Right cardiac atrium (tissue), 5 donors: ENCODE measurements at regions not wholly inside any gene's neighbourhood (a gene's known extent, or its start where the extent isn't known, plus 50 kb on each side); places are given as distances from the start of the nearest gene placed in this dataset.

Experiments
- ATAC-seq, 2 donors: fragments of 200-7000 bp; cut with Tn5 transposase; one replicate each; pipeline versions ENCODE4 v1.8.0 to v1.9.1; 2020; ENCODE audit warnings: moderate library complexity in 2 of 2, mild to moderate bottlenecking in 1 of 2
- DNase-seq, 3 donors: peaks; one replicate each; pipeline ENCODE4 v3.0.0-alpha.2; 2020
- H3K27ac ChIP-seq: one replicate; pipeline ENCODE4 v1.5.1; 2013; ENCODE audit warnings: mild to moderate bottlenecking, low read length, control low read depth, moderate library complexity
- H3K27me3 ChIP-seq: one replicate; pipeline ENCODE4 v1.6.1; 2013; ENCODE audit not compliant: control insufficient read depth, insufficient read depth
- H3K4me1 ChIP-seq: one replicate; pipeline ENCODE4 v1.6.1; 2013; ENCODE audit warnings: low read length; ENCODE audit not compliant: control insufficient read depth, insufficient read depth
- H3K4me3 ChIP-seq: one replicate; pipeline ENCODE4 v1.5.1; 2013; ENCODE audit warnings: low read length, control low read depth
- H3K9me3 ChIP-seq: one replicate; pipeline ENCODE4 v1.6.1; 2013; ENCODE audit warnings: low read length; ENCODE audit not compliant: control insufficient read depth
- WGBS: extraction: QIAGEN DNeasy Blood & Tissue Kit; methylation state at CpG from one replicate; pipeline ENCODE4 v1.1.7; 2013; 5-methylcytosine and 5-hydroxymethylcytosine counted together
- intact Hi-C, 4 donors: fragments of 100-400 bp; cut with DNase I; formaldehyde crosslinking; loops; one replicate each; pipeline versions ENCODE4 v1.11.0 to v1.14.0; 2022 to 2023
- donor health status: healthy with polysubstance abuse.
- donor health status: DM: no; HTN: yes; CAD: no.
- donor health status: DM: no; HTN: no; CAD: no.
- donor health status: DM: no; HTN: yes; CAD: no; lungs with severe emphysema.
- donor health status: DM: yes; HTN: yes; CAD: no.

DNA sequence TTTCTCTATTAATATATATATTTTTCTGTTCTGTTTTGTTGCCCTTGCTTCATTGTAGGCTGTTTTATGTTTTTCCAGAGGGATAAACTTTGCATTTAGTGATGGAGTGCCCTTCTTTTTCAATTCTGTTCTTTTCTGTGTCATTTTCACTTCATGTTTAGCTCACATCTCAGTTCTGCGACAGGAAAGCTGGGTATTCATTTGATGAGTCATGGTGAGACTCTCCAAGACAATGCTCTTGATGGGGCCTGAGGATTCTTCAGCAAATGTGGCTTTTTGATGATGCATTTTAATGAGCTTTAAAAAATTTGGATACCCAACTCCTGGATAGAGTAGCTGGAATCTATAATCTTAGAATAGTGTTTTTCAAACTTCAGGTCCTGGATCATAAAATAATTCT lies 56.5 kb upstream of the SPATA31D4 start:
- H3K4me1 ChIP-seq, result no peaks in the 10 kb centered on the region
- H3K27me3 ChIP-seq, result no peaks in the 10 kb centered on the region
- H3K9me3 ChIP-seq, result no peaks in the 10 kb centered on the region
- intact Hi-C loops, result no loop called here
- ATAC-seq, result no peak
- H3K4me3 ChIP-seq, result no peak overlapping the region
- WGBS, result 59% methylated on average over 1 of the region's 1 CpG
- no peak for DNase-seq
- H3K27ac ChIP-seq, result no peak overlapping the region

DNA sequence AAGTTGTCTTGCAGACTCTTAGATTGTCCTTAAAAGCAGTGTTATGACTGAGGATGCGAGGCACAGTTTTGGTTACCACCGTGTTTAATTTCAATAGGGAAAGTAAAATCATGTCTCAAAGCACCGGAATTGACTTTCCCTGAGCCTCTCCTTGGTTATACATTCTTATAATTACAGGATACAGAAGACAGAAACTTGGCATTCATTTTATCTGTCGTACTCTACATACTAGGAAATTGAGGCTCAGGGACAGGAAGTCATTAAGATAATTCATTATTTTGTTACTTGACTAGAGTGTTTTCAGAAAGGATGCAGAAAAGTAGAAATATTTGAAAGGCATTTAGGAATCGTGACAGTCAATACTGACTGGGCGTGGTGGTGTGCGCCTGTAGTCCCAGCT lies 54.0 kb upstream of the SPATA31D4 start:
- intact Hi-C loops, result no loop called here
- ATAC-seq (peak in 1 of 2 donors; percentile 75), DNase-seq (no peak)
- WGBS, result 53% methylated on average over 7 of the region's 7 CpGs
- H3K9me3 ChIP-seq, result no peaks in the 10 kb centered on the region
- H3K27ac ChIP-seq, result no peak overlapping the region
- no peak overlapping the region for H3K4me3 ChIP-seq
- no peaks in the 10 kb centered on the region for H3K27me3 ChIP-seq
- no peaks in the 10 kb centered on the region for H3K4me1 ChIP-seq

DNA sequence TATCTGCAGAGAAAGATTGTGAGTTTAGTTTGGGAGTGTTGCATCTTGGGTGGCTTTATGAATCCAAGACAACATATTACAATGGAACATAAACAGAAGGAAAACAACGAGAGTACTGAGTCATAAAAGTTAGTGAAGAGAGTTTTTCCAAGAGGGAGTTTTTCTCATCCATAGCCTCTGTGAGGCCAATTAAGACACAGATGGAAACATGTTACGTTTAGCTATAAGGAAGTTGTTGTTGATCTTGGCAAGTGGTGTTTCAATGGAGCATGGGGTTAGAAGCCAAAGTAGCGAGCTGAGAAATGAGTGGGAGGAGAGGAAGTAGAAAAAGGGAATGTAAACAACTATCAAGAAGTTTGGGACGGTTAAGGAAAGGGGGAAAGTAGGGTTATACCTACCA lies 53.3 kb upstream of the SPATA31D4 start:
- H3K27ac ChIP-seq, result no peak overlapping the region
- 30% methylated on average over 4 of the region's 4 CpGs for WGBS
- intact Hi-C loops, result no loop called here

DNA sequence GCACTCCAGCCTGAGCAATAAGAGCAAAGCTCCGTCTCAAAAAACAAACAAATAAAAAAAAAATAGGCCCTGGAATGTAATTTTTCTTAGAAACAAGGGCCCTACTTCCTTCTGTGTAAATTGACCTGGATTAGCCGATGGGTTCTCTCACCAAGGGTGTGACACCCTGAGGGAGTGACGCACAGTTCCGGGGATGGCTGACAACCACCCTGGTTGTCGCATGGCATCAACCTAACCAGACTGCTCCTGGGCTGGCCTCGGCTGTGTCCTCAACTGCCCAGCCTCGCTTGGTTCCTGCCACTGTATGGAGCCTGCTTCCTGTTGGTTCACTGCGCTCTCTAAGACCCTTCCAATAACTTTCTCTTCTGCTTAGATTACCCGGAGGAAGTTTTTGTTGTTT lies 51.2 kb upstream of the SPATA31D4 start:
- H3K9me3 ChIP-seq, result no peaks in the 10 kb centered on the region
- no peaks in the 10 kb centered on the region for H3K27me3 ChIP-seq
- intact Hi-C loops, result no loop called here
- H3K4me3 ChIP-seq, result no peak overlapping the region
- no peaks in the 10 kb centered on the region for H3K4me1 ChIP-seq
- WGBS, result 91% methylated on average over 9 of the region's 9 CpGs
- ATAC-seq, result no peak
- DNase-seq, result no peak
- no peak overlapping the region for H3K27ac ChIP-seq

More for the DNA sequence above, 53.3 kb upstream of the SPATA31D4 start:
- ATAC-seq (peak in 1 of 2 donors; percentile 89), DNase-seq (no peak)
- Histone ChIP-seq H3K9me3 (no peaks in the 10 kb centered on the region), H3K27me3 (no peaks in the 10 kb centered on the region), H3K4me1 (no peaks in the 10 kb centered on the region), H3K4me3 (no peak overlapping the region)
